Activated T-cell treated with anti-CD3 and anti-CD28 coated beads, Interleukin-2, amount 50 U/mL, for 1 hour (primary cell): ENCODE measurements at regions not wholly inside any gene's neighbourhood (a gene's known extent, or its start where the extent isn't known, plus 50 kb on each side); places are given as distances from the start of the nearest gene placed in this dataset.
"Not testable (repeated sequence)": the region's sequence is repeated elsewhere in the genome, so short reads cannot be mapped to it uniquely, and the experiment has no call there.

Experiments
- DNase-seq: peaks from one replicate; pipeline ENCODE4 v3.0.0-alpha.2; 2020

DNA sequence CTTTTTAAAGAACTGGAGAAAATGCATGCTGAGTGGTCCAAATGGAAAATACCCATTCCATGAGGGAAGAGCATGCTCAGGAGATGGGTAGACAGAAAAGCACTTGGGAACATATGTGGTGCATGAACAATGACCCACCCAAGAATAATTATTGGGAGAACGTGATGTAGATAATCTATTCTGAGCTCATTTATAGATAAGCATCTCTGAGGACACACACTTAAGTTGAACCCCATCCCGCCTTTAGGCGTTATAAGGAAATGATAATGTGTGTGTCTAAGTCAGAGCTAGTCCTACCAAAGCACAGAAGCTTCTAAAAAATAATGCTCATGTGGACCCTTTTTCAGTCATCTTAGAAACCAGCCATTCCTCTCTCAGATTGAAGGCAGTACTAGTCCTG, 189.9 kb downstream of the KTN1 start:
- DNase-seq: no peak

DNA sequence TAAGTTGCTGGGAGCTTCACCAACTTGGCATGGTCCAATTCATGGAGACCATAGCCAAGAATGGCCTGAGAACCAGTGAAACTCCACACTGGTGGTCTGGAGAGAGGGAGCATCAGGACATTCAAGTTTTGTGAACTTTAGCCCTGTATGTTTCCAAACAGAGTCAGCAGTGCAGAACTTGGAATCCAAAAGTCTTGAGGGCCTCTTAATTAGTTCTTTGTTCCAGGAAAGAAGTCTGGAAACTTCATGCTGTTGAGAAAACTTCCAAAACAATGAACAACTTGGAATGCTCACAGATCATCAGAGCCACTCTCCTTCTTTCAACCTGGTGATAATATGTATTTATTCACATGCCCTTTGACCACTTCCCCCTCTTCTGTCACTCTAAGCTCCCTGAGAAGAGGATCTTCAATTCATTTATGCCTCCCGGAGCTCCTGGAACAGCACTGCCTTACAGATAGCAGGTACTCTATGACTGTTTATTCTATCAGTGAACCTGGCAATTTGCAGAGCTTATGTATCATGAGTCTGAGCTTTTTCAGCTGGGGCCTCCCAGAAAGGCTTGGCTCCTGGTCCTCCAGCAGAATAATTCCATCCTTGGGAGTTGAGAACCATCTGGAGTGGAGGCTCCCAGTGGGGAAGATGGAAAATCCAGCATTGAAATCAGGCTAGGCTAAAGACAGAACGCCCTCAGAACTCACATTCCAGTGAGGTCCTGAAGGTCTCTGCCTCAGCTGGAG, 191.4 kb downstream of the KTN1 start:
- DNase-seq: no peak

GRCh38 chr14:55772486-55772885, 192.5 kb downstream of the KTN1 start:
- DNase-seq: no peak

DNA sequence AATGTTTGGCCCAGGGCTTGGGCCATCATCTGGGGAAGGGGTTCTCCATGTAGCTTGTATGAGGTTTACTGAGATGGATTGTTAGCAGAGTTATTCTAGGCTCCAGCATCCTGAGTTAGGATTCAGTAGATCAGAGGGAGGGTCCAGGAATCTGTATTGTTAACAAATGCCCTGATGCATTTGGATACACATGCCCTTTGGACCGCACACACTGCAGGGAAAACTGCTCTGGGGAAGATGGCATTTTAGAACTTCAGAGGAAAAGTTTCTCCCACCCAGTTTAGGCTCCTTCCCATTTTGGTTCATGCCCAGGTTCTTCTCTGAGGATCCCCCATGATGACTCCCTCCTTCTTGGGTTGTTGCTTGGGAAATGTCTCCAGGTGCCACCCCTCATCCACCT, 193.3 kb downstream of the KTN1 start:
- no peak for DNase-seq

DNA sequence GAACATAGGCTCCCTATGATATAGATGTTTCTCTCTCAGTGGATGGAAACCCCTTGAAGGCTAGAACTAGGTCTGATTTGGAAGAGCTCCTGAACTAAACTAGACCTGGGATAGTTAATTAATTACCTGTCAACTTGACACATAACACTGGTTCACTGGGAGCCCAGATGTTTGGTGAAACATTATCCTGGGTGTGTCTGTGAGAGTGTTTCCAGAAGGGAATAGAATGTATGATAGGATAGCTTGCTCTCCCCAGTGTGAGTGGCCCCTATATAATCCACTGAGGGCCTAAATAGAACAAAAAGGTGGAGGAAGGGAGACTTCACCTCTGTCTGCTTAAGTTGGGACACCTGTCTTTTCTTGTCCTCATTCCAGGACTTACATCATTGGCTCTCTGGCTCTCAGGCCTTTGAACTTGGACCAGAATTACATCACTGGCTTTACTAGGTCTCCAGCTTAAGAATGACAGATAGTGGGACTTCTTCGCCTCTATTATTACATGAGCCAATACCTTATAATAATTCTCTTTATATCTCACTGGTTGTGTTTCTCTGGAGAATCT, 194.1 kb downstream of the KTN1 start:
- no peak for DNase-seq

- no peak for DNase-seq
These were observed 197.9 kb downstream of the KTN1 start for GRCh38 chr14:55777877-55778276.

- DNase-seq: no peak
These were observed 200.3 kb downstream of the KTN1 start for GRCh38 chr14:55780156-55780946.

DNA sequence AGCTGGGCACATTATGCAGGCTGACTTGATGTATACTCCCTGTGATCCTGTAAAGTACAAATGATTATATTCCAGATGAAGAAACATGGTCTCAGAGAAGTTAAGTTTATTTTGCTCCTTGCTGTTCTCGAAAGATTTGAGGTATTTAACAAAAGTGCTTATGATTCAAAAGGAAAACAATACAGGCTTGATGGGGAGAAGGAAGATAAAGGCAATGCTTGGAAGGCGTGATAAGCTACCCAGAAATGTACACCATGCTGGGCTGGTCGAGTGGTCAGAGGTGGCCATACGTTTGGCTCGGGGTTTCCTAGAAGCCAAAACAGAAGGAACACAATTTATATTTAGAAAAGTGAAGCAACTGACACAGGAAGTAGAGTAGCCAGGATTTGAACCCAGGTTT, 201.0 kb downstream of the KTN1 start:
- no peak for DNase-seq

DNA sequence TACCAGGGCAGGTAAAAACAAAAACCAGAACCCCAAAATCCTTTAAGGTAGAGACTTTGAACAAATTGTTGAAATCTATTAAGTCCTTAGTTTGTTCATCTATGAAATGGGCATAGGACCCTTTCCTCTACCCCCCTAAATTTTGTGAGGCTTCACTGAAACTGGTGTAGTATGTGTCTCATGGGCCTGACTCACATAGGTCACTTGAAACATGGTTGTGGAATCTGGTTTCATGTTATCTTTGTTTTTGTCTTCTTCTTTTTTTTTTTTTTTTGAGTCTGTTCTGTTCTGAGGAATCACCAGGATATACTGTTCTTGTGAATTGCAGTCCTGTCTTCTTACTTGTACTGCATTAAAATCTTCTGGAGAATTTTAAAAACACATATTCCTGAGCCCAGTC, 202.2 kb downstream of the KTN1 start:
- no peak for DNase-seq

DNA sequence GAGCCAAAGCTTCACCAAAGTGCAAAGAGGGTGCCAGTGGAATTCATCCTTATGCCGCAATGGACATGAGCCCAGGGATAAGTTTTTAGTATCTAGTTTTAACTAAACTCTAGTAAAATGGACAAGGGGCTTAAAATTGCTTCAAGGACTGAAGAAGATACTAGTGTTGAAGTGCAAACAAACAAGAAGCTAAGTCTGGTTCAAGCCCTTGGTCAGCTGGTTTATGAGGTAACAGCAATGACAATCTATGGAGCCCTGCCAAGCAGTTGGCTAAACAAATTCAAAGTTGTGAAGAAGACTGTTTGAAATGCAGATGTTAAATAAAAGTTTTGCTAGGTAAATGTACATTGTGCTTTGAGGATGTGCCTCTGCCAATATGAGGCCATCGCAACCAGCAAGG, 209.4 kb downstream of the KTN1 start:
- DNase-seq: no peak

DNA sequence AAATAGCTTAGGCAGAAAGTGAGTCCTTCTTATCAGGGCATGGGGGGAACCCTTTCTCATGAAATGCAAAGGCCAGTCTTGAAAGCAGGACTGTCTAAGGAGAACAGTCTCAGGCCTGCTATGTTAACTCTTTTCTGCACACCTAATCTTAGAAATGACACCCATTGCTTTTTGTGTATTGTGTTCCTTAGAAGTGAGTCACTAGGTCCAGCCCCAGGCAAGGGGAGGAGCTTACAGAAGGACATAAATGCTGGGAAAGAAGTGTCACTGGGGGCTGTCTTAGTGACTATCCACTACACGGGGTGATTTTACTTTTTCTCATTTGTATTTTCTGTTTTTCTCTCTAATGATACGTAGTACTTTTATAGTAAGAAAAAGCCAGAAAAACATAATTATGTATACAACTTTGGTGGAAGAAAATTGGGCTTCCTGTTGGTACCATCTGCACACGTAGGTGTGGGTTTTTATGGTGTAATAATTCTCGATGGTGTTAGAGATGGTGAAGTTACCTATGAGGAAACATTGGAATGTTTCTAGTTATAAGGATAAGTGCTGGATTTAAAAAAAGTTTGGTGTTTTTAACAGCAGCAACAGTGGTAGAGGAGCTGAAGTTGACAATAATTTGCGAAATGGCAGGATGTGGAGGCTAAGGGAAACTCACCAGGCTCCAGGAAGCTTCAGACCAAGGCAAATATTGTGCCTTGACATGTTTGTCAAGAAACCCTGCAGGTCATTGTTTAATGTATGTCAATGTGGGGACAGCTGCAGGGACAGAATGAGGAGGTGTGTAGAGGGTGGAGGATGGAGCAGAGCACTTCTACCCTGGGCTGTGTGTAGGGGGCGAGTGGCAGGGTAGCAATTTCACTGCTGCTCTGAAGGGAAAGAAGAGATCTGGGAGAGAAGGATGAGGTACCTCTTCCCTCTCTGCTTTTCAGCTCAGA, 214.9 kb downstream of the KTN1 start:
- no peak for DNase-seq

DNA sequence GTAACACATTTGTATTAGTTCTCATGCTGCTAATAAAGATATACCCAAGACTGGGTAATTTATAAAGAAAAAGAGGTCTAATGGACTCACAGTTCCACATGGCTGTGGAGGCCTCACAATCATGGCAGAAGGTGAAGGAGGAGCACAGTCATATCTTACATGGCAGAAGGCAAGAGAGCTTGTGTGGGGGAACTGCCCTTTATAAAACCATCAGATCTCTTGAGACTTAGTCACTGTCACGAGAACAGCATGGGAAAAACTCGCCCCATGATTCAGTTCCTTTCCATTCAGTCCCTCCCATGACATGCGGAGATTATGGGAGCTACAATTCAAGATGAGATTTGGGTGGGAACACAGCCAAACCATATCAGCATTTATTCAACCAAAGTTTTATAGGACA, 216.5 kb downstream of the KTN1 start:
- not testable (repeated sequence) for DNase-seq

GRCh38 chr14:55798406-55798805, 218.4 kb downstream of the KTN1 start:
- no peak for DNase-seq

- DNase-seq: no peak
These were observed 219.6 kb downstream of the KTN1 start for GRCh38 chr14:55799508-55800095.

DNA sequence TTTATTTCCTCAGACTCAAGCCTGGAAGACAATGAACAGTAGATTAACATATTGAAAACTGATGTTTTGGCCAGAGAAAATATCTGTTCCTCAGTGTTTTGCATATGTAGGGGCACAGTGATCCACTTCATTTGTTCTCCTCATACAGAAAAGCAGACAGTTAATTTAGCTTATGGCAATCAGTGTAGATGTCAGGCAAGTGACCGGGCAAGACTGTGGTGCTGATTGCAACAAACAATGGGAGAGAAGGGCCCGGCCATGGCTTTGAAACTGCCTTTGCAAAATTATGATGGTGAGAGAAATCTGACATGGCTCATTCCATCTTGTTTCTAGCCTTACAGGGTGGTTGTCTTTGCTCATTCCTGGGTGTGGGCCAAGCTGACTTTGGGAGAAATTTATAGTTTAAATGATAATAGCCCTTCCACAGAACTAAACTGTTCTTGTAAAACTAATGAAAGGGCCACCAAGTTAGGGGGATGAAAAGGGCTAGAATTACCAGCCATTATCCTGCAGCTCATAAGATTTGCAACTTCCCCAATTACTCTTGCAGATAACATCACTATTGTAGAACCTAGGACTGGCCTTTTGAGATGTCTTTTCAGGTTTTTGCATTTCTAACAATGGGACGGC, 220.3 kb downstream of the KTN1 start:
- DNase-seq: no peak

DNA sequence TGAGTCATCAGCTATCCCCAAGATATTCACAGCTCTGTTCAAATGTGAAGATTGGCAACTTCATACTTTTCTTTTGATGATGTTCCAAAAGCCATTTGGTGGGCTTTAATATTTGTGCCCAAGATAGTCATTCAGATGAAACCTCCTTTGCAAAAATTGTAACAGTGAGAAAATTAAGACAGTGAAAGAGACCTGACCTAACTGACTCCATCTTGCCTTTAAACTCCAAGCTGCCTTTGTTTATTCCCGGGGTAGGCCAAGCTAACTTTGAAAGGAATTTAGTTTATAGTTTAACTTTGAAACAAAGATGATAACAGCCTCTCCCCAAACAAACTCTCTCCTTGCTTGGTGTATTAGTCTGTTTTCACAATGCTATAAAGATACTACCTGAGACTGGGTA, 221.1 kb downstream of the KTN1 start:
- DNase-seq: no peak

GRCh38 chr14:55802986-55803872, 223.2 kb downstream of the KTN1 start:
- DNase-seq: no peak

GRCh38 chr14:55803873-55804553, 224.0 kb downstream of the KTN1 start:
- DNase-seq: no peak

DNA sequence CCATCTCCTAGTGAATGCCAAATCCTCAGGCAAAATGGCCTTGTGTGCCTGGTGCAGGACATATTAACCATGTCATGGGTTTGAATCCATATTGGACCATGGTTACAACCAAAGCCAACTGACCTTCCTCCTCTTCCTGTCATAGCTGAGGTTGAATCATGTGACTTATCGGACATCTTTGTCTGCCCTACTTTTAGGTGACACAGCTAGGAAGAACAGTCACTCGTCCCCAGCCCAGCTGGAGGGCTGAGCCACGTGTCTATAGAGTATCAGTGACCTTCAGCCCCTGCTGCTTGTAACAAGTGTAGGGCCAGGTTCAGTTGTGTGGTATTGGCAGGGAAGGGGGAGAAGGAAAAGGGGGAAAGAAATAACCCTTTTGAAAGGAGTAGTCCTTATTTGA, 225.2 kb downstream of the KTN1 start:
- DNase-seq: no peak
